Superior temporal gyrus (tissue), 1 donor: ENCODE measurements at regions not wholly inside any gene's neighbourhood (a gene's known extent, or its start where the extent isn't known, plus 50 kb on each side); places are given as distances from the start of the nearest gene placed in this dataset.

Source experiments
- DNase-seq: peaks from one replicate; pipeline ENCODE4 v3.0.0-alpha.2; 2016; ENCODE audit errors: extremely low spot score

GRCh38 chr1:25104932-25105561 lies 127.3 kb downstream of the SYF2 start:
- no peak for DNase-seq

- no peak for DNase-seq
Measured at GRCh38 chr1:25103164-25103795, 129.0 kb downstream of the SYF2 start.

GRCh38 chr1:25100151-25100833 lies 132.0 kb downstream of the SYF2 start:
- no peak for DNase-seq

- DNase-seq: no peak
Measured at GRCh38 chr1:25099343-25099951, 132.9 kb downstream of the SYF2 start.

GRCh38 chr1:25098717-25099116 lies 133.6 kb downstream of the SYF2 start:
- DNase-seq: no peak

- no peak for DNase-seq
Measured at GRCh38 chr1:25096307-25097150, 135.8 kb downstream of the SYF2 start.

GRCh38 chr1:25095635-25096200 lies 136.6 kb downstream of the SYF2 start:
- DNase-seq: no peak

- no peak for DNase-seq
Measured at GRCh38 chr1:25094995-25095394, 137.3 kb downstream of the SYF2 start.

GRCh38 chr1:25094229-25094628 lies 138.1 kb downstream of the SYF2 start:
- DNase-seq: no peak

GRCh38 chr1:25091658-25092057 lies 140.6 kb downstream of the SYF2 start:
- DNase-seq: no peak

GRCh38 chr1:25090707-25091422 lies 141.4 kb downstream of the SYF2 start:
- DNase-seq: no peak

- no peak for DNase-seq
Measured at GRCh38 chr1:25089772-25090171, 142.5 kb downstream of the SYF2 start.

GRCh38 chr1:25088946-25089345 lies 143.4 kb downstream of the SYF2 start:
- no peak for DNase-seq

GRCh38 chr1:25088180-25088701 lies 144.1 kb downstream of the SYF2 start:
- no peak for DNase-seq

GRCh38 chr1:25086518-25087079 lies 145.7 kb downstream of the SYF2 start:
- no peak for DNase-seq

- DNase-seq: no peak
Measured at GRCh38 chr1:25084407-25084806, 147.9 kb downstream of the SYF2 start.

GRCh38 chr1:25083481-25084345 lies 148.6 kb downstream of the SYF2 start:
- no peak for DNase-seq

- no peak for DNase-seq
Measured at GRCh38 chr1:25082995-25083394, 149.3 kb downstream of the SYF2 start.

GRCh38 chr1:25082216-25082899 lies 149.9 kb downstream of the SYF2 start:
- DNase-seq: no peak
